ENCODE measurements at regions not wholly inside any gene's neighbourhood (a gene's known extent, or its start where the extent isn't known, plus 50 kb on each side); places are given as distances from the start of the nearest gene placed in this dataset.

GRCh38 chr3:109718850-109719249, 381.5 kb upstream of the DPPA4 start:
- TF ChIP-seq CTCF (IDR thresholded peaks at IDR 0.05) (no peak), SMAD3 (CRISPR knock-in tag; IDR thresholded peaks at IDR 0.05; ENCODE audit: borderline replicate concordance) (no peak), ZNF396 (CRISPR knock-in tag; IDR thresholded peaks at IDR 0.05; ENCODE audit: borderline replicate concordance) (no peak), E2F1 (CRISPR knock-in tag; IDR thresholded peaks at IDR 0.05) (no peak), ZBTB21 (CRISPR knock-in tag; IDR thresholded peaks at IDR 0.05; ENCODE audit: borderline replicate concordance) (no peak), ZNF416 (CRISPR knock-in tag; IDR thresholded peaks at IDR 0.05) (no peak), IRF2 (CRISPR knock-in tag; IDR thresholded peaks at IDR 0.05; ENCODE audit: borderline replicate concordance, low read depth) (no peak), HMGXB4 (CRISPR knock-in tag; IDR thresholded peaks at IDR 0.05) (no peak), GTF2I (CRISPR knock-in tag; conservative IDR thresholded peaks at IDR 0.05) (no peak)

All from WTC11 (cell line).